ENCODE measurements at regions not wholly inside any gene's neighbourhood (a gene's known extent, or its start where the extent isn't known, plus 50 kb on each side); places are given as distances from the start of the nearest gene placed in this dataset.

GRCh38 chr5:5584236-5584745 is 161.8 kb downstream of the ICE1 start:
- H3K9ac ChIP-seq (ENCODE audit: low read depth in 1 of 2, low read length in 2 of 2), result no peak overlapping the region
- no peaks in the 10 kb centered on the region for H3K9me3 ChIP-seq (ENCODE audit: control insufficient read depth in 1 of 2, low read length in 2 of 2)
- H3K27me3 ChIP-seq (ENCODE audit: control insufficient read depth in 1 of 2, insufficient read depth in 2 of 2, low read length in 2 of 2), result no peaks in the 10 kb centered on the region
- H3K27ac ChIP-seq (ENCODE audit: low read depth, low read length), result no peak overlapping the region
- no peaks in the 10 kb centered on the region for H3K36me3 ChIP-seq (ENCODE audit: control insufficient read depth in 1 of 2, insufficient read depth in 2 of 2, low read length in 2 of 2)
- no peaks in the 10 kb centered on the region for H3K4me1 ChIP-seq (ENCODE audit: control insufficient read depth in 1 of 2, insufficient read depth in 2 of 2, low read length in 2 of 2)
- H3K4me3 ChIP-seq (ENCODE audit: low read depth in 1 of 2, low read length in 2 of 2), result no peak overlapping the region

GRCh38 chr5:5583832-5584231 is 161.4 kb downstream of the ICE1 start:
- no peak overlapping the region for H3K27ac ChIP-seq (ENCODE audit: low read depth, low read length)
- H3K4me3 ChIP-seq (ENCODE audit: low read depth in 1 of 2, low read length in 2 of 2), result no peak overlapping the region
- no peaks in the 10 kb centered on the region for H3K9me3 ChIP-seq (ENCODE audit: control insufficient read depth in 1 of 2, low read length in 2 of 2)
- no peak overlapping the region for H3K9ac ChIP-seq (ENCODE audit: low read depth in 1 of 2, low read length in 2 of 2)
- H3K27me3 ChIP-seq (ENCODE audit: control insufficient read depth in 1 of 2, insufficient read depth in 2 of 2, low read length in 2 of 2), result no peaks in the 10 kb centered on the region
- H3K36me3 ChIP-seq (ENCODE audit: control insufficient read depth in 1 of 2, insufficient read depth in 2 of 2, low read length in 2 of 2), result no peaks in the 10 kb centered on the region
- no peaks in the 10 kb centered on the region for H3K4me1 ChIP-seq (ENCODE audit: control insufficient read depth in 1 of 2, insufficient read depth in 2 of 2, low read length in 2 of 2)

- Histone ChIP-seq H3K4me3 (ENCODE audit: low read depth in 1 of 2, low read length in 2 of 2) (no peak overlapping the region), H3K27ac (ENCODE audit: low read depth, low read length) (no peak overlapping the region), H3K9me3 (ENCODE audit: control insufficient read depth in 1 of 2, low read length in 2 of 2) (no peaks in the 10 kb centered on the region), H3K27me3 (ENCODE audit: control insufficient read depth in 1 of 2, insufficient read depth in 2 of 2, low read length in 2 of 2) (no peaks in the 10 kb centered on the region), H3K9ac (ENCODE audit: low read depth in 1 of 2, low read length in 2 of 2) (no peak overlapping the region), H3K36me3 (ENCODE audit: control insufficient read depth in 1 of 2, insufficient read depth in 2 of 2, low read length in 2 of 2) (no peaks in the 10 kb centered on the region), H3K4me1 (ENCODE audit: control insufficient read depth in 1 of 2, insufficient read depth in 2 of 2, low read length in 2 of 2) (no peaks in the 10 kb centered on the region)
Observed at GRCh38 chr5:5583023-5583765, 160.7 kb downstream of the ICE1 start.

GRCh38 chr5:5581080-5581479 is 158.6 kb downstream of the ICE1 start:
- H3K9ac ChIP-seq (ENCODE audit: low read depth in 1 of 2, low read length in 2 of 2), result no peak overlapping the region
- no peaks in the 10 kb centered on the region for H3K4me1 ChIP-seq (ENCODE audit: control insufficient read depth in 1 of 2, insufficient read depth in 2 of 2, low read length in 2 of 2)
- H3K27ac ChIP-seq (ENCODE audit: low read depth, low read length), result no peak overlapping the region
- H3K4me3 ChIP-seq (ENCODE audit: low read depth in 1 of 2, low read length in 2 of 2), result no peak overlapping the region
- no peaks in the 10 kb centered on the region for H3K9me3 ChIP-seq (ENCODE audit: control insufficient read depth in 1 of 2, low read length in 2 of 2)
- no peaks in the 10 kb centered on the region for H3K36me3 ChIP-seq (ENCODE audit: control insufficient read depth in 1 of 2, insufficient read depth in 2 of 2, low read length in 2 of 2)
- H3K27me3 ChIP-seq (ENCODE audit: control insufficient read depth in 1 of 2, insufficient read depth in 2 of 2, low read length in 2 of 2), result no peaks in the 10 kb centered on the region

GRCh38 chr5:5576744-5577143 is 154.3 kb downstream of the ICE1 start:
- no peak overlapping the region for H3K9ac ChIP-seq (ENCODE audit: low read depth in 1 of 2, low read length in 2 of 2)
- no peaks in the 10 kb centered on the region for H3K36me3 ChIP-seq (ENCODE audit: control insufficient read depth in 1 of 2, insufficient read depth in 2 of 2, low read length in 2 of 2)
- no peaks in the 10 kb centered on the region for H3K27me3 ChIP-seq (ENCODE audit: control insufficient read depth in 1 of 2, insufficient read depth in 2 of 2, low read length in 2 of 2)
- peaks cover 0 to 4% of the 10 kb centered on the region in 2 donors for H3K4me1 ChIP-seq (ENCODE audit: control insufficient read depth in 1 of 2, insufficient read depth in 2 of 2, low read length in 2 of 2)
- no peak overlapping the region for H3K4me3 ChIP-seq (ENCODE audit: low read depth in 1 of 2, low read length in 2 of 2)
- no peaks in the 10 kb centered on the region for H3K9me3 ChIP-seq (ENCODE audit: control insufficient read depth in 1 of 2, low read length in 2 of 2)
- H3K27ac ChIP-seq (ENCODE audit: low read depth, low read length), result no peak overlapping the region

- H3K27ac ChIP-seq (ENCODE audit: low read depth, low read length), result no peak overlapping the region
- no peaks in the 10 kb centered on the region for H3K36me3 ChIP-seq (ENCODE audit: control insufficient read depth in 1 of 2, insufficient read depth in 2 of 2, low read length in 2 of 2)
- H3K4me1 ChIP-seq (ENCODE audit: control insufficient read depth in 1 of 2, insufficient read depth in 2 of 2, low read length in 2 of 2), result peaks cover 0 to 4% of the 10 kb centered on the region in 2 donors
- no peak overlapping the region for H3K9ac ChIP-seq (ENCODE audit: low read depth in 1 of 2, low read length in 2 of 2)
- H3K4me3 ChIP-seq (ENCODE audit: low read depth in 1 of 2, low read length in 2 of 2), result no peak overlapping the region
- H3K27me3 ChIP-seq (ENCODE audit: control insufficient read depth in 1 of 2, insufficient read depth in 2 of 2, low read length in 2 of 2), result no peaks in the 10 kb centered on the region
- H3K9me3 ChIP-seq (ENCODE audit: control insufficient read depth in 1 of 2, low read length in 2 of 2), result no peaks in the 10 kb centered on the region
Observed at GRCh38 chr5:5575461-5575860, 153.0 kb downstream of the ICE1 start.

GRCh38 chr5:5573798-5574380 is 151.4 kb downstream of the ICE1 start:
- Histone ChIP-seq H3K4me3 (ENCODE audit: low read depth in 1 of 2, low read length in 2 of 2) (no peak overlapping the region), H3K27ac (ENCODE audit: low read depth, low read length) (no peak overlapping the region), H3K9ac (ENCODE audit: low read depth in 1 of 2, low read length in 2 of 2) (no peak overlapping the region), H3K27me3 (ENCODE audit: control insufficient read depth in 1 of 2, insufficient read depth in 2 of 2, low read length in 2 of 2) (no peaks in the 10 kb centered on the region), H3K9me3 (ENCODE audit: control insufficient read depth in 1 of 2, low read length in 2 of 2) (no peaks in the 10 kb centered on the region), H3K4me1 (ENCODE audit: control insufficient read depth in 1 of 2, insufficient read depth in 2 of 2, low read length in 2 of 2) (peaks cover 0 to 4% of the 10 kb centered on the region in 2 donors), H3K36me3 (ENCODE audit: control insufficient read depth in 1 of 2, insufficient read depth in 2 of 2, low read length in 2 of 2) (no peaks in the 10 kb centered on the region)

GRCh38 chr5:5572976-5573797 is 150.7 kb downstream of the ICE1 start:
- Histone ChIP-seq H3K36me3 (ENCODE audit: control insufficient read depth in 1 of 2, insufficient read depth in 2 of 2, low read length in 2 of 2) (no peaks in the 10 kb centered on the region), H3K4me3 (ENCODE audit: low read depth in 1 of 2, low read length in 2 of 2) (no peak overlapping the region), H3K9ac (ENCODE audit: low read depth in 1 of 2, low read length in 2 of 2) (no peak overlapping the region), H3K27ac (ENCODE audit: low read depth, low read length) (no peak overlapping the region), H3K27me3 (ENCODE audit: control insufficient read depth in 1 of 2, insufficient read depth in 2 of 2, low read length in 2 of 2) (no peaks in the 10 kb centered on the region), H3K9me3 (ENCODE audit: control insufficient read depth in 1 of 2, low read length in 2 of 2) (no peaks in the 10 kb centered on the region), H3K4me1 (ENCODE audit: control insufficient read depth in 1 of 2, insufficient read depth in 2 of 2, low read length in 2 of 2) (peaks cover 0 to 4% of the 10 kb centered on the region in 2 donors)

- Histone ChIP-seq H3K36me3 (ENCODE audit: control insufficient read depth in 1 of 2, insufficient read depth in 2 of 2, low read length in 2 of 2) (no peaks in the 10 kb centered on the region), H3K9ac (ENCODE audit: low read depth in 1 of 2, low read length in 2 of 2) (no peak overlapping the region), H3K27me3 (ENCODE audit: control insufficient read depth in 1 of 2, insufficient read depth in 2 of 2, low read length in 2 of 2) (no peaks in the 10 kb centered on the region), H3K4me3 (ENCODE audit: low read depth in 1 of 2, low read length in 2 of 2) (no peak overlapping the region), H3K27ac (ENCODE audit: low read depth, low read length) (no peak overlapping the region), H3K9me3 (ENCODE audit: control insufficient read depth in 1 of 2, low read length in 2 of 2) (no peaks in the 10 kb centered on the region), H3K4me1 (ENCODE audit: control insufficient read depth in 1 of 2, insufficient read depth in 2 of 2, low read length in 2 of 2) (peaks cover 0 to 4% of the 10 kb centered on the region in 2 donors)
Observed at GRCh38 chr5:5572010-5572865, 149.8 kb downstream of the ICE1 start.

All from duodenal mucosa (tissue), 2 donors.